Neural crest cell (in vitro differentiated cells): ENCODE measurements at regions not wholly inside any gene's neighbourhood (a gene's known extent, or its start where the extent isn't known, plus 50 kb on each side); places are given as distances from the start of the nearest gene placed in this dataset.

Experiments used
- DNase-seq: peaks from one replicate; pipeline ENCODE4 v3.0.0; 2021; ENCODE audit warnings: low read depth, mixed read lengths, low spot score
- H3K27ac Mint-ChIP-seq: one replicate; pipeline ENCODE4 v1.8.0; 2021; ENCODE audit warnings: mild to moderate bottlenecking, mixed read lengths; ENCODE audit not compliant: unreplicated experiment
- H3K27me3 Mint-ChIP-seq: 2 replicates; pipeline ENCODE4 v1.8.0; 2021; ENCODE audit warnings: low read depth, mild to moderate bottlenecking, mixed read lengths
- H3K36me3 Mint-ChIP-seq: 2 replicates; pipeline ENCODE4 v1.8.0; 2021; ENCODE audit warnings: low read depth, mild to moderate bottlenecking, mixed read lengths
- H3K4me1 Mint-ChIP-seq: 2 replicates; pipeline ENCODE4 v1.8.0; 2021; ENCODE audit warnings: mixed read lengths
- H3K4me3 Mint-ChIP-seq: one replicate; pipeline ENCODE4 v1.8.0; 2021; ENCODE audit warnings: mild to moderate bottlenecking, mixed read lengths
- H3K9me3 Mint-ChIP-seq: 2 replicates; pipeline ENCODE4 v1.8.0; 2021; ENCODE audit warnings: mixed read lengths
- TF ChIP-seq, protein P1 (sequence below): fragments of 200-600 bp; sonication (generic); conservative IDR thresholded peaks from 2 replicates; pipeline ENCODE4 v1.5.0; 2021; ENCODE audit warnings: antibody characterized with exemption, mild to moderate bottlenecking

DNA sequence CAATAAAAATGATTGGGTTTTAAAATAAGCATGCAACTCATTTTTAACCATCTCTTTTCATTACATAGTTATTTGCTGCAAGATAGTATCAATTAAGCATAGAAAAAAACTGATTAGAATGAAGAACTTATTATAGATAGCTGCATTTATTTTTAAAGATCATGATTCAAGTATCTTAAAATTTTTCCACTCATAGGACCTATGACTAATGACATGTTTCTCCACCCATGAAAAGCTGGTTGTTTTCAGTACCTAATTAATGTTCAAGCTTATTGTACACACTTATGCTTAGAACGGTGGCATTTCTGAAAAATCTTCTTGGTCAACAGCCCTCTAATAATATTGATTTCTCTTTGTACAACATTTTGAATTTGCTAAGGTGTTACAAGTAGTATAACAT lies 193.5 kb upstream of the PITX2 start:
- no peaks in the 10 kb centered on the region for H3K4me1 Mint-ChIP-seq
- DNase-seq = no peak
- no peak overlapping the region for H3K4me3 Mint-ChIP-seq
- TF ChIP-seq, protein P1, sequence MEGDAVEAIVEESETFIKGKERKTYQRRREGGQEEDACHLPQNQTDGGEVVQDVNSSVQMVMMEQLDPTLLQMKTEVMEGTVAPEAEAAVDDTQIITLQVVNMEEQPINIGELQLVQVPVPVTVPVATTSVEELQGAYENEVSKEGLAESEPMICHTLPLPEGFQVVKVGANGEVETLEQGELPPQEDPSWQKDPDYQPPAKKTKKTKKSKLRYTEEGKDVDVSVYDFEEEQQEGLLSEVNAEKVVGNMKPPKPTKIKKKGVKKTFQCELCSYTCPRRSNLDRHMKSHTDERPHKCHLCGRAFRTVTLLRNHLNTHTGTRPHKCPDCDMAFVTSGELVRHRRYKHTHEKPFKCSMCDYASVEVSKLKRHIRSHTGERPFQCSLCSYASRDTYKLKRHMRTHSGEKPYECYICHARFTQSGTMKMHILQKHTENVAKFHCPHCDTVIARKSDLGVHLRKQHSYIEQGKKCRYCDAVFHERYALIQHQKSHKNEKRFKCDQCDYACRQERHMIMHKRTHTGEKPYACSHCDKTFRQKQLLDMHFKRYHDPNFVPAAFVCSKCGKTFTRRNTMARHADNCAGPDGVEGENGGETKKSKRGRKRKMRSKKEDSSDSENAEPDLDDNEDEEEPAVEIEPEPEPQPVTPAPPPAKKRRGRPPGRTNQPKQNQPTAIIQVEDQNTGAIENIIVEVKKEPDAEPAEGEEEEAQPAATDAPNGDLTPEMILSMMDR = no peak
- H3K27me3 Mint-ChIP-seq = peaks cover 4% of the 10 kb centered on the region
- H3K9me3 Mint-ChIP-seq = no peaks in the 10 kb centered on the region
- H3K27ac Mint-ChIP-seq = no peak overlapping the region
- H3K36me3 Mint-ChIP-seq = no peaks in the 10 kb centered on the region

DNA sequence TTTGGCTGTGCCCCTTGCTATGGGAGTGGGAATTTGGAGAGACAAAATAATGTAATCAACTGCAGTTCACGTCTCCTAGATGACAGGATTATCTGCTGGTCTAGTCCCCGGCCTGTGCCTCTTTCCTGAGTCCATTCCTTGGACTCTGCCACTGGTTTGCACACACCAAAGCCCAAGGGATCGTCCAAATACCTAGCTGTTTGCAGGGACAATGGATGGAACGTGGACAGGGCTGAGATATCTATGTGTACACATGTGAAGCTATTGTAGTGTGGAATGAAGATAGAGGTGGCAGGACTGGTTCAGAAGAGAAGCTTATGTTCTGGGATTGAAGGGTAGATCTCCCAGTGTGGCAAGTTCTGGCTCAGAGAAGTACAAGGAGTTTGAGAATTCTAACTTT lies 198.3 kb upstream of the PITX2 start:
- Mint-ChIP-seq H3K4me1 (no peaks in the 10 kb centered on the region), H3K27me3 (no peaks in the 10 kb centered on the region), H3K36me3 (no peaks in the 10 kb centered on the region), H3K27ac (no peak overlapping the region), H3K4me3 (no peak overlapping the region), H3K9me3 (no peaks in the 10 kb centered on the region)
- TF ChIP-seq, protein P1 = no peak
- no peak for DNase-seq

DNA sequence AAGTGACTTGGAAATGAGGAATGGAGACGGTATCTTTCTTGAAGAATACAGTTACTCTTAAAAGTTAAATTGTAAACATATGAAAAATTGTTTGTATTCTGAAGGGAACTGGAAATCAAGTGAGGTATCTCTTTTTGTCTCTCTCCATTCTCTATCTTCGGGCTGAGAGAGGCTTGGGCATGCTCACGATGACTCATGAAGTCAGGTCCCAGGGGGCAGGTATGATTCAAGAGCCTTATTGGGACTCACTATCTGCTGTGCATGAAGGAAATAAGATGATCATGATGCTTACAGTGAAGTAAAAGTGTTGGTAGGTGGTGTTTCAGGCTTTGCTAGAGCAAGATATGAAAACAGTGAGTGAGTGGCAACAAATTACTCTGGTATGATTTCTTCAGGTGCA lies 200.4 kb upstream of the PITX2 start:
- TF ChIP-seq, protein P1 = no peak
- Mint-ChIP-seq H3K27me3 (no peaks in the 10 kb centered on the region), H3K27ac (no peak overlapping the region)

DNA sequence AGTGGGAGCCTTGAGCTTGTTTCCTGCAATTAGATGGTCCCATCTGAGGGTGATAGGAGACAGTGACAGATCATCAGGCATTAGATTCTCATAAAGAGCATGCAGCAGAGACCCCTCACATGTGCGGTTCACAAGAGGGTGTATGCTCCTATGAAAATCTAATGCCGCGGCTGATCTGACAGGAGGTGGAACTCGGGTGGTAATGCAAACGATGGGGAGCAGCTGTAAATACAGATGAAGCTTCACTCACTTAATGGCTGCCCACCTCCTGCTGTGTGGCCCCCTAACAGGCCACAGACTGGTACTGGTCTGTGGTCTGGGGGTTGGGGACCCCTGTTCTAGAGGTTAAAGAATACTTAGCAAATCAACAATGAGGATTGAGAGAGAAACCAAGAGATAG lies 201.5 kb upstream of the PITX2 start:
- H3K4me1 Mint-ChIP-seq = no peaks in the 10 kb centered on the region
- DNase-seq = no peak
- H3K9me3 Mint-ChIP-seq = no peaks in the 10 kb centered on the region
- no peaks in the 10 kb centered on the region for H3K36me3 Mint-ChIP-seq
- TF ChIP-seq, protein P1 = no peak
- H3K27me3 Mint-ChIP-seq = no peaks in the 10 kb centered on the region
- no peak overlapping the region for H3K4me3 Mint-ChIP-seq
- no peak overlapping the region for H3K27ac Mint-ChIP-seq

More for the DNA sequence above, 200.4 kb upstream of the PITX2 start:
- no peak overlapping the region for H3K4me3 Mint-ChIP-seq
- H3K9me3 Mint-ChIP-seq = no peaks in the 10 kb centered on the region
- H3K4me1 Mint-ChIP-seq = no peaks in the 10 kb centered on the region
- DNase-seq = no peak
- no peaks in the 10 kb centered on the region for H3K36me3 Mint-ChIP-seq

DNA sequence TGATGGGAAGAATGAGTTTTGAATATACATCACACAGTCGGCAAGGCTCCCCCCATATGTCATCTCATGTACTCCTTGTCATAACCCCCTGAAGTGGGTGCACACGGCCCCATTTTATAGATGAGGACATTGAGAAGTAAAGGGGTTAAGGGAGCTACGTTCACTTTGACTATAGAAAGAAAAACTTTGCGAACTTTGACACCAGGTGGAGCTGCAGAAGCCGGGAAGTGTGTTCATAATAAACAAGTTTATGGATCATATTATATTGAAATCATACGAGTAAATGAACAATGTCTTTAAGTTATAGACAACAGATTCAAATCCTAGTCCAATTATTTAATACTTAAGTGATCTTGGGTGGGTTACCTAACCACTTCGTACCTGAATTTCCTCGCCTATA lies 203.8 kb upstream of the PITX2 start:
- Mint-ChIP-seq H3K4me1 (no peaks in the 10 kb centered on the region), H3K4me3 (no peak overlapping the region)
- no peak for DNase-seq

More for the DNA sequence above, 203.8 kb upstream of the PITX2 start:
- H3K27ac Mint-ChIP-seq = no peak overlapping the region
- no peaks in the 10 kb centered on the region for H3K9me3 Mint-ChIP-seq
- TF ChIP-seq, protein P1 = no peak
- H3K27me3 Mint-ChIP-seq = no peaks in the 10 kb centered on the region
- no peaks in the 10 kb centered on the region for H3K36me3 Mint-ChIP-seq
